Rectal smooth muscle tissue (tissue), 1 donor: ENCODE measurements at regions not wholly inside any gene's neighbourhood (a gene's known extent, or its start where the extent isn't known, plus 50 kb on each side); places are given as distances from the start of the nearest gene placed in this dataset.

Experiments used
- H3K27ac ChIP-seq: one replicate; pipeline ENCODE4 v1.7.0; 2013; ENCODE audit warnings: low read depth, low read length, inconsistent platforms
- H3K27me3 ChIP-seq: one replicate; pipeline ENCODE4 v1.7.0; 2013; ENCODE audit warnings: low read length; ENCODE audit not compliant: control insufficient read depth, insufficient read depth
- H3K36me3 ChIP-seq: one replicate; pipeline ENCODE4 v1.7.0; 2013; ENCODE audit warnings: low read length; ENCODE audit not compliant: control insufficient read depth, insufficient read depth
- H3K4me1 ChIP-seq: one replicate; pipeline ENCODE4 v1.7.0; 2013; ENCODE audit warnings: low read length; ENCODE audit not compliant: control insufficient read depth, insufficient read depth
- H3K4me3 ChIP-seq: one replicate; pipeline ENCODE4 v1.7.0; 2013; ENCODE audit warnings: low read length
- H3K9ac ChIP-seq: one replicate; pipeline ENCODE4 v1.7.0; 2013; ENCODE audit warnings: low read length

GRCh38 chr3:67821135-67821534, 166.7 kb upstream of the SUCLG2 start:
- H3K27me3 ChIP-seq, result no peaks in the 10 kb centered on the region
- no peaks in the 10 kb centered on the region for H3K4me1 ChIP-seq
- H3K9ac ChIP-seq, result no peak overlapping the region
- H3K4me3 ChIP-seq, result no peak overlapping the region
- no peaks in the 10 kb centered on the region for H3K36me3 ChIP-seq
- H3K27ac ChIP-seq, result no peak overlapping the region

- Histone ChIP-seq H3K4me3 (no peak overlapping the region), H3K36me3 (no peaks in the 10 kb centered on the region), H3K4me1 (no peaks in the 10 kb centered on the region), H3K27ac (no peak overlapping the region), H3K27me3 (no peaks in the 10 kb centered on the region), H3K9ac (no peak overlapping the region)
Measured at GRCh38 chr3:67819447-67819846, 165.0 kb upstream of the SUCLG2 start.

- no peaks in the 10 kb centered on the region for H3K36me3 ChIP-seq
- no peak overlapping the region for H3K9ac ChIP-seq
- no peak overlapping the region for H3K4me3 ChIP-seq
- H3K27me3 ChIP-seq, result no peaks in the 10 kb centered on the region
- no peak overlapping the region for H3K27ac ChIP-seq
- H3K4me1 ChIP-seq, result no peaks in the 10 kb centered on the region
Measured at GRCh38 chr3:67809370-67809935, 155.0 kb upstream of the SUCLG2 start.

- no peaks in the 10 kb centered on the region for H3K4me1 ChIP-seq
- H3K27me3 ChIP-seq, result no peaks in the 10 kb centered on the region
- no peak overlapping the region for H3K4me3 ChIP-seq
- no peak overlapping the region for H3K9ac ChIP-seq
- H3K27ac ChIP-seq, result no peak overlapping the region
- H3K36me3 ChIP-seq, result no peaks in the 10 kb centered on the region
Measured at GRCh38 chr3:67808906-67809305, 154.5 kb upstream of the SUCLG2 start.

- Histone ChIP-seq H3K36me3 (no peaks in the 10 kb centered on the region), H3K27ac (no peak overlapping the region), H3K4me3 (no peak overlapping the region), H3K4me1 (no peaks in the 10 kb centered on the region), H3K9ac (no peak overlapping the region), H3K27me3 (no peaks in the 10 kb centered on the region)
Measured at GRCh38 chr3:67804578-67804977, 150.2 kb upstream of the SUCLG2 start.

- H3K36me3 ChIP-seq, result no peaks in the 10 kb centered on the region
- no peak overlapping the region for H3K4me3 ChIP-seq
- H3K27ac ChIP-seq, result no peak overlapping the region
- no peak overlapping the region for H3K9ac ChIP-seq
- no peaks in the 10 kb centered on the region for H3K4me1 ChIP-seq
- no peaks in the 10 kb centered on the region for H3K27me3 ChIP-seq
Measured at GRCh38 chr3:67804089-67804488, 149.7 kb upstream of the SUCLG2 start.

- Histone ChIP-seq H3K9ac (no peak overlapping the region), H3K4me1 (no peaks in the 10 kb centered on the region), H3K27ac (no peak overlapping the region), H3K4me3 (no peak overlapping the region), H3K27me3 (no peaks in the 10 kb centered on the region), H3K36me3 (no peaks in the 10 kb centered on the region)
Measured at GRCh38 chr3:67798412-67798811, 144.0 kb upstream of the SUCLG2 start.

- Histone ChIP-seq H3K4me3 (no peak overlapping the region), H3K9ac (no peak overlapping the region), H3K4me1 (no peaks in the 10 kb centered on the region), H3K27me3 (no peaks in the 10 kb centered on the region), H3K27ac (no peak overlapping the region), H3K36me3 (no peaks in the 10 kb centered on the region)
Measured at GRCh38 chr3:67791620-67792019, 137.2 kb upstream of the SUCLG2 start.

GRCh38 chr3:67790043-67790442, 135.6 kb upstream of the SUCLG2 start:
- H3K4me1 ChIP-seq, result no peaks in the 10 kb centered on the region
- no peaks in the 10 kb centered on the region for H3K27me3 ChIP-seq
- no peak overlapping the region for H3K9ac ChIP-seq
- H3K27ac ChIP-seq, result no peak overlapping the region
- no peaks in the 10 kb centered on the region for H3K36me3 ChIP-seq
- H3K4me3 ChIP-seq, result no peak overlapping the region

GRCh38 chr3:67788396-67788795, 134.0 kb upstream of the SUCLG2 start:
- Histone ChIP-seq H3K27me3 (no peaks in the 10 kb centered on the region), H3K36me3 (no peaks in the 10 kb centered on the region), H3K4me1 (no peaks in the 10 kb centered on the region), H3K9ac (no peak overlapping the region), H3K27ac (no peak overlapping the region), H3K4me3 (no peak overlapping the region)

GRCh38 chr3:67783281-67784250, 129.2 kb upstream of the SUCLG2 start:
- Histone ChIP-seq H3K4me1 (no peaks in the 10 kb centered on the region), H3K27me3 (no peaks in the 10 kb centered on the region), H3K4me3 (no peak overlapping the region), H3K36me3 (no peaks in the 10 kb centered on the region), H3K27ac (no peak overlapping the region), H3K9ac (no peak overlapping the region)

- Histone ChIP-seq H3K4me3 (no peak overlapping the region), H3K36me3 (no peaks in the 10 kb centered on the region), H3K9ac (no peak overlapping the region), H3K4me1 (no peaks in the 10 kb centered on the region), H3K27me3 (no peaks in the 10 kb centered on the region), H3K27ac (no peak overlapping the region)
Measured at GRCh38 chr3:67781871-67782270, 127.5 kb upstream of the SUCLG2 start.

GRCh38 chr3:67781218-67781617, 126.8 kb upstream of the SUCLG2 start:
- Histone ChIP-seq H3K4me3 (no peak overlapping the region), H3K27ac (no peak overlapping the region), H3K36me3 (no peaks in the 10 kb centered on the region), H3K4me1 (no peaks in the 10 kb centered on the region), H3K27me3 (no peaks in the 10 kb centered on the region), H3K9ac (no peak overlapping the region)
